Liver (tissue), 8 donors: ENCODE measurements at regions not wholly inside any gene's neighbourhood (a gene's known extent, or its start where the extent isn't known, plus 50 kb on each side); places are given as distances from the start of the nearest gene placed in this dataset.

Experiments used
- DNase-seq: peaks from one replicate; pipeline ENCODE4 v3.0.0-alpha.2; 2017; ENCODE audit warnings: low spot score
- H3K27ac ChIP-seq, 2 donors: one replicate each; pipeline ENCODE4 v1.7.0; 2013; ENCODE audit warnings: inconsistent platforms in 2 of 2, low read length in 2 of 2, control low read depth in 1 of 2, low read depth in 1 of 2, mild to moderate bottlenecking in 1 of 2
- H3K27me3 ChIP-seq, 4 donors: one replicate each; pipeline versions ENCODE4 v1.6.1 to v1.7.0; 2013; ENCODE audit warnings: low read length in 3 of 4, inconsistent platforms in 1 of 4, mild to moderate bottlenecking in 1 of 4, moderate library complexity in 1 of 4; ENCODE audit not compliant: control insufficient read depth in 4 of 4, insufficient read depth in 4 of 4
- H3K36me3 ChIP-seq, 4 donors: one replicate each; pipeline versions ENCODE4 v1.6.1 to v1.7.0; 2013; ENCODE audit warnings: low read length in 3 of 4, mild to moderate bottlenecking in 3 of 4, low read depth in 1 of 4, moderate library complexity in 1 of 4; ENCODE audit not compliant: control insufficient read depth in 4 of 4, insufficient read depth in 3 of 4
- H3K4me1 ChIP-seq, 4 donors: one replicate each; pipeline versions ENCODE4 v1.6.1 to v1.7.0; 2013; ENCODE audit warnings: low read length in 3 of 4, mild to moderate bottlenecking in 3 of 4, moderate library complexity in 1 of 4; ENCODE audit not compliant: control insufficient read depth in 4 of 4, insufficient read depth in 4 of 4
- H3K4me3 ChIP-seq, 3 donors: one replicate each; pipeline versions ENCODE4 v1.6.1 to v1.7.0; 2013; ENCODE audit warnings: low read length in 3 of 3, control low read depth in 1 of 3, low read depth in 1 of 3, mild to moderate bottlenecking in 1 of 3
- H3K9ac ChIP-seq, 2 donors: one replicate each; pipeline ENCODE4 v1.7.0; 2013; ENCODE audit warnings: low read length in 2 of 2, mild to moderate bottlenecking in 2 of 2, moderate library complexity in 2 of 2, control low read depth in 1 of 2, low read depth in 1 of 2
- H3K9me3 ChIP-seq, 4 donors: one replicate each; pipeline versions ENCODE4 v1.6.1 to v1.7.0; 2013; ENCODE audit warnings: low read length in 3 of 4; ENCODE audit not compliant: control insufficient read depth in 4 of 4
- CTCF ChIP-seq: fragments of 150-350 bp; IDR thresholded peaks from 2 replicates; pipeline ENCODE4 v1.5.1; 2017; ENCODE audit warnings: improper control_type of control experiment, low read depth, low read length; ENCODE audit not compliant: missing input control
- EGR1 ChIP-seq, 2 donors: IDR thresholded peaks; 2 replicates each; pipeline ENCODE4 v1.6.1; 2016 to 2018; ENCODE audit warnings: antibody characterized with exemption in 2 of 2, low read depth in 2 of 2
- FOXA1 ChIP-seq: IDR thresholded peaks from 2 replicates; pipeline ENCODE4 v1.6.1; 2016; ENCODE audit warnings: antibody characterized with exemption
- GABPA ChIP-seq, 2 donors: IDR thresholded peaks in 1 of 2; conservative IDR thresholded peaks in 1 of 2; 2 replicates each; pipeline ENCODE4 v1.6.1; 2016; ENCODE audit warnings: antibody characterized with exemption in 2 of 2, mild to moderate bottlenecking in 1 of 2, moderate library complexity in 1 of 2
- HNF4A ChIP-seq, 2 donors: conservative IDR thresholded peaks; 2 replicates each; pipeline ENCODE4 v1.6.1; 2016; ENCODE audit warnings: antibody characterized with exemption in 2 of 2, mild to moderate bottlenecking in 2 of 2
- HNF4G ChIP-seq: IDR thresholded peaks from 2 replicates; pipeline ENCODE4 v1.6.1; 2016; ENCODE audit warnings: antibody characterized with exemption
- JUND ChIP-seq, 2 donors: IDR thresholded peaks; 2 replicates each; pipeline ENCODE4 v1.6.1; 2016; ENCODE audit warnings: antibody characterized with exemption in 2 of 2
- MAX ChIP-seq: IDR thresholded peaks from 2 replicates; pipeline ENCODE4 v1.6.1; 2016; ENCODE audit warnings: antibody characterized with exemption
- NR2F2 ChIP-seq: IDR thresholded peaks from 2 replicates; pipeline ENCODE4 v1.6.1; 2016; ENCODE audit warnings: antibody characterized with exemption
- REST ChIP-seq: IDR thresholded peaks from 2 replicates; pipeline ENCODE4 v1.6.1; 2016; ENCODE audit warnings: antibody characterized with exemption, mild to moderate bottlenecking
- SP1 ChIP-seq: IDR thresholded peaks from 2 replicates; pipeline ENCODE4 v1.6.1; 2018; ENCODE audit warnings: antibody characterized with exemption, mild to moderate bottlenecking
- TAF1 ChIP-seq: conservative IDR thresholded peaks from 2 replicates; pipeline ENCODE4 v1.6.1; 2016; ENCODE audit warnings: antibody characterized with exemption, mild to moderate bottlenecking
- YY1 ChIP-seq: IDR thresholded peaks from 2 replicates; pipeline ENCODE4 v1.6.1; 2016; ENCODE audit warnings: antibody characterized with exemption, mild to moderate bottlenecking
- WGBS: extraction: QIAGEN DNeasy Blood & Tissue Kit; methylation state at CpG from one replicate; pipeline ENCODE4 v1.1.7; 2013; 5-methylcytosine and 5-hydroxymethylcytosine counted together
- donor health status: healthy.
- donor health status: healthy.
- donor health status: healthy.
- donor health status: healthy.
- donor health status: healthy.

GRCh38 chr4:31415629-31416028, 695.5 kb downstream of the PCDH7 start (continued):
- TF ChIP-seq GABPA (IDR thresholded peaks at IDR 0.05 in 1 of 2, conservative IDR thresholded peaks at IDR 0.05 in 1 of 2) (no peak), CTCF (no peak), EGR1 (IDR thresholded peaks at IDR 0.05; ENCODE audit: low read depth in 2 of 2) (no peak), HNF4G (no peak)

- WGBS, result 63% methylated on average over 7 of the region's 7 CpGs
- H3K4me3 ChIP-seq, result no peak overlapping the region
Observed at GRCh38 chr4:31416498-31416897, 696.3 kb downstream of the PCDH7 start.

GRCh38 chr4:31417040-31417439, 696.9 kb downstream of the PCDH7 start:
- Histone ChIP-seq H3K36me3 (no peaks in the 10 kb centered on the region), H3K9ac (no peak overlapping the region), H3K4me1 (no peaks in the 10 kb centered on the region), H3K4me3 (no peak overlapping the region), H3K27me3 (no peaks in the 10 kb centered on the region), H3K27ac (no peak overlapping the region), H3K9me3 (no peaks in the 10 kb centered on the region)
- TF ChIP-seq CTCF (no peak), EGR1 (IDR thresholded peaks at IDR 0.05; ENCODE audit: low read depth in 2 of 2) (no peak), HNF4A (conservative IDR thresholded peaks at IDR 0.05) (no peak), REST (no peak), MAX (no peak)
- no peak for DNase-seq
- WGBS, result 75% methylated on average over 3 of the region's 3 CpGs

More at GRCh38 chr4:31416498-31416897, 696.3 kb downstream of the PCDH7 start:
- no peak overlapping the region for H3K9ac ChIP-seq
- no peaks in the 10 kb centered on the region for H3K27me3 ChIP-seq
- no peaks in the 10 kb centered on the region for H3K4me1 ChIP-seq
- H3K9me3 ChIP-seq, result no peaks in the 10 kb centered on the region
- no peak for DNase-seq
- no peaks in the 10 kb centered on the region for H3K36me3 ChIP-seq
- no peak overlapping the region for H3K27ac ChIP-seq
- TF ChIP-seq EGR1 (IDR thresholded peaks at IDR 0.05; ENCODE audit: low read depth in 2 of 2) (no peak), JUND (IDR thresholded peaks at IDR 0.05) (no peak), NR2F2 (no peak), HNF4A (conservative IDR thresholded peaks at IDR 0.05) (no peak), SP1 (no peak), YY1 (no peak), FOXA1 (no peak), HNF4G (no peak), TAF1 (no peak)
